SU-DHL-6 (cell line): ENCODE measurements at regions not wholly inside any gene's neighbourhood (a gene's known extent, or its start where the extent isn't known, plus 50 kb on each side); places are given as distances from the start of the nearest gene placed in this dataset.
"Not testable (repeated sequence)": the region's sequence is repeated elsewhere in the genome, so short reads cannot be mapped to it uniquely, and the experiment has no call there.

Experiments
- CTCF ChIP-seq: fragments of 200-600 bp; sonication (generic); IDR thresholded peaks from one replicate; pipeline ENCODE4 v1.5.1; 2017; ENCODE audit warnings: antibody characterized with exemption, mild to moderate bottlenecking, low read length, moderate library complexity; ENCODE audit not compliant: insufficient read depth, poor library complexity, severe bottlenecking
- EZH2phosphoT487 ChIP-seq: fragments of 200-600 bp; sonication (generic), shearing (Covaris generic); conservative IDR thresholded peaks from 2 replicates; pipeline ENCODE4 v1.6.1; 2018; ENCODE audit warnings: mild to moderate bottlenecking, antibody characterized with exemption, low read length, moderate library complexity, mixed read lengths

- not testable (repeated sequence) for TF ChIP-seq CTCF, EZH2phosphoT487
Observed at GRCh38 chr3:75430406-75430805, 233.7 kb upstream of the FRG2C start.
